Hepatocyte (in vitro differentiated cells): ENCODE measurements at regions not wholly inside any gene's neighbourhood (a gene's known extent, or its start where the extent isn't known, plus 50 kb on each side); places are given as distances from the start of the nearest gene placed in this dataset.
"Not testable (repeated sequence)": the region's sequence is repeated elsewhere in the genome, so short reads cannot be mapped to it uniquely, and the experiment has no call there.

Experiments
- CTCF ChIP-seq: fragments of 200-600 bp; sonication (generic); IDR thresholded peaks from 2 replicates; pipeline ENCODE4 v1.5.1; 2016; ENCODE audit warnings: antibody characterized with exemption, mild to moderate bottlenecking; ENCODE audit not compliant: poor library complexity
- EZH2 ChIP-seq: fragments of 200-600 bp; sonication (generic); IDR thresholded peaks from 2 replicates; pipeline ENCODE4 v1.6.1; 2016; ENCODE audit warnings: antibody characterized with exemption, mild to moderate bottlenecking, borderline replicate concordance
- EZH2phosphoT487 ChIP-seq: fragments of 200-600 bp; sonication (generic); IDR thresholded peaks from one replicate; pipeline ENCODE4 v1.6.1; 2018; ENCODE audit warnings: antibody characterized with exemption, mild to moderate bottlenecking, low read depth, moderate library complexity; ENCODE audit not compliant: unreplicated experiment, severe bottlenecking

GRCh38 chr9:63762230-63762629, 1522.8 kb downstream of the FOXD4L5 start:
- TF ChIP-seq CTCF, EZH2, EZH2phosphoT487: not testable (repeated sequence)
